Stimulated activated effector memory CD8-positive, alpha-beta T cell treated with anti-CD3 and anti-CD28 coated beads, Interleukin-12 subunit alpha, Interleukin-12 subunit beta, amount 100 ng/mL, for 72 hours (primary cell): ENCODE measurements at regions not wholly inside any gene's neighbourhood (a gene's known extent, or its start where the extent isn't known, plus 50 kb on each side); places are given as distances from the start of the nearest gene placed in this dataset.

Source experiments
- ATAC-seq: fragments of 150-1000 bp; cut with Tn5 transposase; 2 replicates; pipeline ENCODE4 v1.10.0; 2021
- DNase-seq, 2 donors: peaks; one replicate each; pipeline ENCODE4 v3.0.0; 2021 to 2022; ENCODE audit warnings: low spot score in 2 of 2
- H3K27ac Mint-ChIP-seq: one replicate; pipeline ENCODE4 v1.8.0; 2022; ENCODE audit warnings: mild to moderate bottlenecking, mixed read lengths
- H3K36me3 Mint-ChIP-seq: one replicate; pipeline ENCODE4 v1.8.0; 2022; ENCODE audit warnings: mild to moderate bottlenecking, mixed read lengths
- H3K4me1 Mint-ChIP-seq: one replicate; pipeline ENCODE4 v1.8.0; 2022; ENCODE audit warnings: mixed read lengths
- H3K4me3 Mint-ChIP-seq: one replicate; pipeline ENCODE4 v1.8.0; 2022; ENCODE audit warnings: mild to moderate bottlenecking, mixed read lengths
- H3K9me3 Mint-ChIP-seq: one replicate; pipeline ENCODE4 v1.8.0; 2022; ENCODE audit warnings: mixed read lengths

GRCh38 chr2:111219285-111219684, 98.6 kb downstream of the BCL2L11 start:
- Mint-ChIP-seq H3K4me3 (no peak overlapping the region), H3K4me1 (peaks cover 6% of the 10 kb centered on the region), H3K9me3 (peaks cover 7% of the 10 kb centered on the region), H3K27ac (no peak overlapping the region), H3K36me3 (no peaks in the 10 kb centered on the region)
- no peak for ATAC-seq
- peak in 1 of 2 donors; percentile 37 for DNase-seq

- Mint-ChIP-seq H3K9me3 (peaks cover 4% of the 10 kb centered on the region), H3K4me1 (peaks cover 6% of the 10 kb centered on the region), H3K4me3 (no peak overlapping the region), H3K36me3 (no peaks in the 10 kb centered on the region), H3K27ac (no peak overlapping the region)
- ATAC-seq (no peak), DNase-seq (peak in 1 of 2 donors; percentile 33)
Observed at GRCh38 chr2:111219734-111220505, 99.2 kb downstream of the BCL2L11 start.

- Mint-ChIP-seq H3K4me3 (no peak overlapping the region), H3K27ac (no peak overlapping the region), H3K9me3 (peaks cover 4% of the 10 kb centered on the region), H3K36me3 (no peaks in the 10 kb centered on the region), H3K4me1 (peaks cover 6% of the 10 kb centered on the region)
- DNase-seq (no peak), ATAC-seq (no peak)
Observed at GRCh38 chr2:111220962-111221361, 100.2 kb downstream of the BCL2L11 start.

- ATAC-seq (no peak), DNase-seq (no peak)
- Mint-ChIP-seq H3K36me3 (no peaks in the 10 kb centered on the region), H3K9me3 (peaks cover 4% of the 10 kb centered on the region), H3K4me1 (peaks cover 6% of the 10 kb centered on the region), H3K4me3 (no peak overlapping the region), H3K27ac (no peak overlapping the region)
Observed at GRCh38 chr2:111221701-111222100, 101.0 kb downstream of the BCL2L11 start.

- no peaks in the 10 kb centered on the region for H3K36me3 Mint-ChIP-seq
- no peak overlapping the region for H3K4me3 Mint-ChIP-seq
- H3K27ac Mint-ChIP-seq, result no peak overlapping the region
- ATAC-seq (no peak), DNase-seq (peak in 1 of 2 donors; percentile 37)
- H3K9me3 Mint-ChIP-seq, result peaks cover 4% of the 10 kb centered on the region
- peaks cover 6% of the 10 kb centered on the region for H3K4me1 Mint-ChIP-seq
Observed at GRCh38 chr2:111222204-111222866, 101.6 kb downstream of the BCL2L11 start.

- no peaks in the 10 kb centered on the region for H3K36me3 Mint-ChIP-seq
- H3K9me3 Mint-ChIP-seq, result peaks cover 4% of the 10 kb centered on the region
- ATAC-seq, result no peak
Observed at GRCh38 chr2:111225856-111226255, 105.1 kb downstream of the BCL2L11 start.

GRCh38 chr2:111226876-111227700, 106.4 kb downstream of the BCL2L11 start:
- no peak for DNase-seq

More at GRCh38 chr2:111225856-111226255, 105.1 kb downstream of the BCL2L11 start:
- DNase-seq, result peak in 1 of 2 donors; percentile 37
- Mint-ChIP-seq H3K27ac (no peak overlapping the region), H3K4me1 (peaks cover 6% of the 10 kb centered on the region), H3K4me3 (no peak overlapping the region)

GRCh38 chr2:111227716-111228141, 107.0 kb downstream of the BCL2L11 start:
- H3K4me3 Mint-ChIP-seq, result no peak overlapping the region
- H3K36me3 Mint-ChIP-seq, result no peaks in the 10 kb centered on the region
- no peak overlapping the region for H3K27ac Mint-ChIP-seq
- DNase-seq, result no peak
- peaks cover 3% of the 10 kb centered on the region for H3K4me1 Mint-ChIP-seq
- ATAC-seq, result no peak
- H3K9me3 Mint-ChIP-seq, result peaks cover 6% of the 10 kb centered on the region

More at GRCh38 chr2:111226876-111227700, 106.4 kb downstream of the BCL2L11 start:
- no peak overlapping the region for H3K27ac Mint-ChIP-seq
- peaks cover 7% of the 10 kb centered on the region for H3K9me3 Mint-ChIP-seq
- no peaks in the 10 kb centered on the region for H3K36me3 Mint-ChIP-seq
- no peak for ATAC-seq
- H3K4me1 Mint-ChIP-seq, result peaks cover 6% of the 10 kb centered on the region
- H3K4me3 Mint-ChIP-seq, result no peak overlapping the region

- Mint-ChIP-seq H3K4me3 (no peak overlapping the region), H3K4me1 (no peaks in the 10 kb centered on the region), H3K27ac (no peak overlapping the region), H3K9me3 (peaks cover 6% of the 10 kb centered on the region), H3K36me3 (no peaks in the 10 kb centered on the region)
- DNase-seq (peak in 1 of 2 donors; percentile 18), ATAC-seq (no peak)
Observed at GRCh38 chr2:111231532-111232252, 111.0 kb downstream of the BCL2L11 start.

- Mint-ChIP-seq H3K27ac (no peak overlapping the region), H3K4me1 (peaks cover 11% of the 10 kb centered on the region), H3K9me3 (peaks cover 6% of the 10 kb centered on the region), H3K36me3 (no peaks in the 10 kb centered on the region), H3K4me3 (no peak overlapping the region)
- DNase-seq (peak in 1 of 2 donors; percentile 28), ATAC-seq (no peak)
Observed at GRCh38 chr2:111235192-111236015, 114.7 kb downstream of the BCL2L11 start.

GRCh38 chr2:111236025-111236424, 115.3 kb downstream of the BCL2L11 start:
- ATAC-seq (no peak), DNase-seq (peak in 1 of 2 donors; percentile 30)
- H3K9me3 Mint-ChIP-seq, result peaks cover 6% of the 10 kb centered on the region
- no peak overlapping the region for H3K27ac Mint-ChIP-seq
- peaks cover 11% of the 10 kb centered on the region for H3K4me1 Mint-ChIP-seq
- H3K36me3 Mint-ChIP-seq, result no peaks in the 10 kb centered on the region
- no peak overlapping the region for H3K4me3 Mint-ChIP-seq

- no peak overlapping the region for H3K27ac Mint-ChIP-seq
- H3K36me3 Mint-ChIP-seq, result no peaks in the 10 kb centered on the region
- peaks cover 11% of the 10 kb centered on the region for H3K4me1 Mint-ChIP-seq
- no peak for DNase-seq
- peaks cover 2% of the 10 kb centered on the region for H3K9me3 Mint-ChIP-seq
- H3K4me3 Mint-ChIP-seq, result no peak overlapping the region
- ATAC-seq, result no peak
Observed at GRCh38 chr2:111238296-111238695, 117.6 kb downstream of the BCL2L11 start.

- Mint-ChIP-seq H3K36me3 (no peaks in the 10 kb centered on the region), H3K4me3 (no peak overlapping the region), H3K27ac (no peak overlapping the region), H3K4me1 (peaks cover 11% of the 10 kb centered on the region), H3K9me3 (no peaks in the 10 kb centered on the region)
- ATAC-seq (peak; percentile 81), DNase-seq (peak in 1 of 2 donors; percentile 49)
Observed at GRCh38 chr2:111239107-111239506, 118.4 kb downstream of the BCL2L11 start.
